HG03175 (cell line): ENCODE measurements at regions not wholly inside any gene's neighbourhood (a gene's known extent, or its start where the extent isn't known, plus 50 kb on each side); places are given as distances from the start of the nearest gene placed in this dataset.

Source experiments
- ATAC-seq: cut with Tn5 transposase; IDR thresholded peaks from one replicate; pipeline ENCODE4 v1.9.1; 2021; ENCODE audit warnings: mild to moderate bottlenecking, moderate library complexity; ENCODE audit not compliant: unreplicated experiment

- ATAC-seq: no peak
Observed at GRCh38 chr4:22336822-22337221, 179.0 kb downstream of the ADGRA3 start.

GRCh38 chr4:22334155-22334554, 181.7 kb downstream of the ADGRA3 start:
- ATAC-seq: no peak

GRCh38 chr4:22324422-22324821, 191.4 kb downstream of the ADGRA3 start:
- ATAC-seq: no peak

- ATAC-seq: no peak
Observed at GRCh38 chr4:22323691-22324090, 192.2 kb downstream of the ADGRA3 start.

GRCh38 chr4:22322996-22323395, 192.9 kb downstream of the ADGRA3 start:
- ATAC-seq: no peak

GRCh38 chr4:22315628-22316027, 200.2 kb downstream of the ADGRA3 start:
- no peak for ATAC-seq

GRCh38 chr4:22313976-22314375, 201.9 kb downstream of the ADGRA3 start:
- no peak for ATAC-seq

- no peak for ATAC-seq
Observed at GRCh38 chr4:22312113-22312512, 203.8 kb downstream of the ADGRA3 start.

GRCh38 chr4:22301253-22301652, 214.6 kb downstream of the ADGRA3 start:
- no peak for ATAC-seq

GRCh38 chr4:22299678-22300077, 216.2 kb downstream of the ADGRA3 start:
- ATAC-seq: no peak

- no peak for ATAC-seq
Observed at GRCh38 chr4:22287631-22288030, 228.2 kb downstream of the ADGRA3 start.

GRCh38 chr4:22268350-22269025, 247.4 kb downstream of the ADGRA3 start:
- ATAC-seq: no peak

GRCh38 chr4:22264261-22264660, 251.6 kb downstream of the ADGRA3 start:
- no peak for ATAC-seq

GRCh38 chr4:22253431-22253830, 262.4 kb downstream of the ADGRA3 start:
- no peak for ATAC-seq

- no peak for ATAC-seq
Observed at GRCh38 chr4:22246847-22247246, 269.0 kb downstream of the ADGRA3 start.

GRCh38 chr4:22245294-22245693, 270.6 kb downstream of the ADGRA3 start:
- no peak for ATAC-seq

- ATAC-seq: no peak
Observed at GRCh38 chr4:22241415-22241814, 274.5 kb downstream of the ADGRA3 start.

GRCh38 chr4:22240814-22241213, 275.1 kb downstream of the ADGRA3 start:
- ATAC-seq: no peak

GRCh38 chr4:22238742-22239141, 277.1 kb downstream of the ADGRA3 start:
- no peak for ATAC-seq

- ATAC-seq: no peak
Observed at GRCh38 chr4:22237846-22238494, 277.9 kb downstream of the ADGRA3 start.

- no peak for ATAC-seq
Observed at GRCh38 chr4:22237155-22237751, 278.6 kb downstream of the ADGRA3 start.

- no peak for ATAC-seq
Observed at GRCh38 chr4:22235698-22236097, 280.2 kb downstream of the ADGRA3 start.
